ENCODE measurements at regions not wholly inside any gene's neighbourhood (a gene's known extent, or its start where the extent isn't known, plus 50 kb on each side); places are given as distances from the start of the nearest gene placed in this dataset.

GRCh38 chr13:87535911-87536310 lies 135.3 kb upstream of the SLITRK5 start:
- TF ChIP-seq CTCF (IDR thresholded peaks at IDR 0.05; ENCODE audit: poor library complexity), result no peak
- no peak for TF ChIP-seq EZH2 (IDR thresholded peaks at IDR 0.05; ENCODE audit: borderline replicate concordance)
- TF ChIP-seq EZH2phosphoT487 (IDR thresholded peaks at IDR 0.05; ENCODE audit: low read depth, severe bottlenecking, unreplicated experiment), result no peak

Measured in hepatocyte (in vitro differentiated cells).